ENCODE measurements at regions not wholly inside any gene's neighbourhood (a gene's known extent, or its start where the extent isn't known, plus 50 kb on each side); places are given as distances from the start of the nearest gene placed in this dataset.

DNA sequence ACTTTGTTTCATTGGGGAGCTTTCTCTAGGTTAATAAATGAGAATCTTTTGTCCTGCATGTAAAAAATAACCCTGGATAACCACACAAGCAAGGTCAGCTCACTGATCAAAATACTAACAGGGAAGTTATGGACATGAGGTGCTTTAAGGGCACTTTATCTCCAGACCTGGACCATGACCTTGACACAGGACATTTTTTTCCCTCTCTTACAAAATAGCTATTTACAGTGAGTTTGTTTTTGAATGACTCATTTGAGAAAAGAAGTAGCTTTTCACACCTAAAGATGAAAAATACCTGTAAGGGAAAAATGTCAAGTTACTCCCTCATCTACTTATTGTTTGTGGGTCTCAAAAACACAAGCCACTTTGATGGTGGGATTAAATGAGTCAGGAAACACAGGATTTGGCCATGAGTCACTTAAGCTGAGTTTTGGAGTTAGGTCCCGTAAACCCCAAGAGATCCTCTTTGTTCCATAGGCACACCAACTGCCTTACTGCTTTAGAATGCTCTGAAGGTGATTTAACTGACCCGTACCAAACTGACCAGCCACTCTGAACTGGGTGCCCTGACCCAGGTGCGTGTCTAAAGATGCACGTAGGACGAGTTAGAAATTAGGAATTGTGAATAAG lies 479.3 kb upstream of the NXPH2 start:
- no peak for TF ChIP-seq POLR2A (IDR thresholded peaks at IDR 0.05)
- TF ChIP-seq, protein P1, sequence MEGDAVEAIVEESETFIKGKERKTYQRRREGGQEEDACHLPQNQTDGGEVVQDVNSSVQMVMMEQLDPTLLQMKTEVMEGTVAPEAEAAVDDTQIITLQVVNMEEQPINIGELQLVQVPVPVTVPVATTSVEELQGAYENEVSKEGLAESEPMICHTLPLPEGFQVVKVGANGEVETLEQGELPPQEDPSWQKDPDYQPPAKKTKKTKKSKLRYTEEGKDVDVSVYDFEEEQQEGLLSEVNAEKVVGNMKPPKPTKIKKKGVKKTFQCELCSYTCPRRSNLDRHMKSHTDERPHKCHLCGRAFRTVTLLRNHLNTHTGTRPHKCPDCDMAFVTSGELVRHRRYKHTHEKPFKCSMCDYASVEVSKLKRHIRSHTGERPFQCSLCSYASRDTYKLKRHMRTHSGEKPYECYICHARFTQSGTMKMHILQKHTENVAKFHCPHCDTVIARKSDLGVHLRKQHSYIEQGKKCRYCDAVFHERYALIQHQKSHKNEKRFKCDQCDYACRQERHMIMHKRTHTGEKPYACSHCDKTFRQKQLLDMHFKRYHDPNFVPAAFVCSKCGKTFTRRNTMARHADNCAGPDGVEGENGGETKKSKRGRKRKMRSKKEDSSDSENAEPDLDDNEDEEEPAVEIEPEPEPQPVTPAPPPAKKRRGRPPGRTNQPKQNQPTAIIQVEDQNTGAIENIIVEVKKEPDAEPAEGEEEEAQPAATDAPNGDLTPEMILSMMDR (IDR thresholded peaks at IDR 0.05): no peak

Data from vagina (tissue), 2 donors.